ENCODE measurements at regions not wholly inside any gene's neighbourhood (a gene's known extent, or its start where the extent isn't known, plus 50 kb on each side); places are given as distances from the start of the nearest gene placed in this dataset.

GRCh38 chr10:43000651-43001426 lies 76.0 kb upstream of the RET start:
- no peak overlapping the region for H3K4me3 ChIP-seq
- no peak for DNase-seq
- no peaks in the 10 kb centered on the region for H3K36me3 ChIP-seq (replicated peaks in 1 of 2)
- intact Hi-C loops (cut with DNase I): no loop called here
- WGBS, 4 donors: 68 to 77% (median 73%) methylated on average over 6 to 16 of the region's 16 CpGs
- no peaks in the 10 kb centered on the region for H3K9me3 ChIP-seq (replicated peaks in 1 of 3)
- H3K4me1 ChIP-seq (replicated peaks in 1 of 2): no peaks in the 10 kb centered on the region
- TF ChIP-seq CTCF (IDR thresholded peaks at IDR 0.05) (no peak), POLR2A (IDR thresholded peaks at IDR 0.05) (no peak)
- H3K27ac ChIP-seq: no peak overlapping the region
- no peaks in the 10 kb centered on the region for H3K27me3 ChIP-seq

- no peak for TF ChIP-seq CTCF (IDR thresholded peaks at IDR 0.05)
- no peak for TF ChIP-seq POLR2A (IDR thresholded peaks at IDR 0.05)
- Histone ChIP-seq H3K27ac (no peak overlapping the region), H3K4me1 (replicated peaks in 1 of 2) (no peaks in the 10 kb centered on the region), H3K27me3 (no peaks in the 10 kb centered on the region), H3K4me3 (no peak overlapping the region), H3K36me3 (replicated peaks in 1 of 2) (no peaks in the 10 kb centered on the region), H3K9me3 (replicated peaks in 1 of 3) (no peaks in the 10 kb centered on the region)
- DNase-seq: no peak
- 90 to 98% (median 92%) methylated on average over 2 to 3 of the region's 3 CpGs for WGBS, 4 donors
- intact Hi-C loops (cut with DNase I): no loop called here
Observed at GRCh38 chr10:43001427-43001795, 75.5 kb upstream of the RET start.

GRCh38 chr10:43002596-43002995 lies 74.3 kb upstream of the RET start:
- Histone ChIP-seq H3K9me3 (replicated peaks in 1 of 3) (no peaks in the 10 kb centered on the region), H3K36me3 (replicated peaks in 1 of 2) (no peaks in the 10 kb centered on the region), H3K4me3 (no peak overlapping the region), H3K27ac (no peak overlapping the region), H3K4me1 (replicated peaks in 1 of 2) (no peaks in the 10 kb centered on the region), H3K27me3 (no peaks in the 10 kb centered on the region)
- no peak for TF ChIP-seq CTCF (IDR thresholded peaks at IDR 0.05)
- no peak for TF ChIP-seq POLR2A (IDR thresholded peaks at IDR 0.05)
- intact Hi-C loops (cut with DNase I): no loop called here
- 62 to 76% (median 72%) methylated on average over 5 to 6 of the region's 6 CpGs for whole genome bisulfite sequencing, 4 donors
- no peak for DNase-seq

- Histone ChIP-seq H3K4me1 (replicated peaks in 1 of 2) (no peaks in the 10 kb centered on the region), H3K4me3 (no peak overlapping the region), H3K9me3 (replicated peaks in 1 of 3) (no peaks in the 10 kb centered on the region), H3K27me3 (no peaks in the 10 kb centered on the region), H3K27ac (no peak overlapping the region), H3K36me3 (replicated peaks in 1 of 2) (no peaks in the 10 kb centered on the region)
- no peak for DNase-seq
- intact Hi-C loops (cut with DNase I): no loop called here
- WGBS, 4 donors: 78 to 89% (median 84%) methylated on average over 1 of the region's 1 CpG
- TF ChIP-seq POLR2A (IDR thresholded peaks at IDR 0.05) (no peak), CTCF (IDR thresholded peaks at IDR 0.05) (no peak)
Observed at GRCh38 chr10:43006490-43006889, 70.4 kb upstream of the RET start.

All from adrenal gland (tissue), 9 donors.